GM12875 (cell line): ENCODE measurements at regions not wholly inside any gene's neighbourhood (a gene's known extent, or its start where the extent isn't known, plus 50 kb on each side); places are given as distances from the start of the nearest gene placed in this dataset.

Experiments
- H3K4me3 ChIP-seq: one replicate; pipeline ENCODE4 v1.5.1; 2011; ENCODE audit warnings: low read depth, low read length, control low read depth
- TF ChIP-seq, protein P1 (sequence below): IDR thresholded peaks from 2 replicates; pipeline ENCODE4 v1.5.1; 2011; ENCODE audit warnings: low read depth, mild to moderate bottlenecking, control low read depth, inconsistent platforms, low read length, moderate library complexity, borderline replicate concordance; ENCODE audit not compliant: insufficient read depth

DNA sequence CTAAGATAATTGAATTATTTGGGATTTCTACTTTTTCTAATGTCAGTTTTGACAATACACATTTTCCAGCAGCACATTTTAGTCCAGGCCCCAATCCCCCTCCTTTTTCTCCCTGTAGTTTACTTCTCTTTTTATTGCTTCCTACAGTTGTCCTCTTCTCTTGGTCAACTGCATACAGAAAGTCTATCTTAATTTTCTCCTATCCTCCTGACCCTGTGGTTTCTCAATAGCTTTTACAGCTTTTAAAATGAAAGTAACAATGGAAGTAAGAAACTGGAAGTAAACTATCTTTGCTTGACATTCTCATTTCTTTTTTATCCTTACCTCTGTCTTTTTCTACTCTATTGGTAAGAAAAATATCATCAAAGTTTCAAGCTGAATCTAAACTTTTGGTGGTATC lies 106.5 kb upstream of the OXGR1 start:
- TF ChIP-seq, protein P1, sequence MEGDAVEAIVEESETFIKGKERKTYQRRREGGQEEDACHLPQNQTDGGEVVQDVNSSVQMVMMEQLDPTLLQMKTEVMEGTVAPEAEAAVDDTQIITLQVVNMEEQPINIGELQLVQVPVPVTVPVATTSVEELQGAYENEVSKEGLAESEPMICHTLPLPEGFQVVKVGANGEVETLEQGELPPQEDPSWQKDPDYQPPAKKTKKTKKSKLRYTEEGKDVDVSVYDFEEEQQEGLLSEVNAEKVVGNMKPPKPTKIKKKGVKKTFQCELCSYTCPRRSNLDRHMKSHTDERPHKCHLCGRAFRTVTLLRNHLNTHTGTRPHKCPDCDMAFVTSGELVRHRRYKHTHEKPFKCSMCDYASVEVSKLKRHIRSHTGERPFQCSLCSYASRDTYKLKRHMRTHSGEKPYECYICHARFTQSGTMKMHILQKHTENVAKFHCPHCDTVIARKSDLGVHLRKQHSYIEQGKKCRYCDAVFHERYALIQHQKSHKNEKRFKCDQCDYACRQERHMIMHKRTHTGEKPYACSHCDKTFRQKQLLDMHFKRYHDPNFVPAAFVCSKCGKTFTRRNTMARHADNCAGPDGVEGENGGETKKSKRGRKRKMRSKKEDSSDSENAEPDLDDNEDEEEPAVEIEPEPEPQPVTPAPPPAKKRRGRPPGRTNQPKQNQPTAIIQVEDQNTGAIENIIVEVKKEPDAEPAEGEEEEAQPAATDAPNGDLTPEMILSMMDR = no peak
- no peak overlapping the region for H3K4me3 ChIP-seq

DNA sequence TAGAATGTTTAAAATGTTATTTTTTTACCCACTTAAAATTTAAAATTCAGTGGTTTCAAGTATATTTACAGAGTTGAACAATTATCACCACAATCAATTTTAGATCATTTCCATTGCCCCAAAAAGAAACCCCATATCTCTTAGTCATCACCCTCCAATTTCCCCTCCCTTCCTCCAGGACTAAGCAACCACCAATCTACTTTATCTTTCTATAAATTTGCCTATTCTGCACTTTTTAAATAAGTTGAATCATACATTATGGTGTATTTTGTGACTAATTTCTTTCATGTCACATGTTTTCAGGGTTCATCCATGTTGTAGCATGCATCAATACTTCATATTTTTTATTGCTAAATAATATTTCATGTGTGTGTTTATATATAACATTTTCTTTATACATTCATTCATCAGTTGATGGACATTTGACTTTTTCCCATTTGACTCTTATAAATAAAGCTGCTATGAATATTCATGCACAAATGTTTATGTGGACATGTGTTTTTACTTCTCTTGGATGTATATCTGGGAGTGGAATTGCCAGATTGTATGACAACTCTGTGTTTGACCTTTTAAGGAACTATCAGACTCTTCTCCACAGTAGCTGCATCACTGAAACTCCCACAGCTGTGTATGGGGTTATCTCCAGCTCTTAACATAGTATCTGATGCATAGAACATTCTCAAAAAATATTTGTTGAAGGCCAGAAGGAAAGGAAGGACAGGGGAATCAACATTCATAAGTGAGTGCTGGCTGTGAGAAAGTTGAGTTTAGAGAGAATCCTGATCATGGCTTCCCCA lies 107.8 kb upstream of the OXGR1 start:
- no peak overlapping the region for H3K4me3 ChIP-seq
- TF ChIP-seq, protein P1 = no peak

DNA sequence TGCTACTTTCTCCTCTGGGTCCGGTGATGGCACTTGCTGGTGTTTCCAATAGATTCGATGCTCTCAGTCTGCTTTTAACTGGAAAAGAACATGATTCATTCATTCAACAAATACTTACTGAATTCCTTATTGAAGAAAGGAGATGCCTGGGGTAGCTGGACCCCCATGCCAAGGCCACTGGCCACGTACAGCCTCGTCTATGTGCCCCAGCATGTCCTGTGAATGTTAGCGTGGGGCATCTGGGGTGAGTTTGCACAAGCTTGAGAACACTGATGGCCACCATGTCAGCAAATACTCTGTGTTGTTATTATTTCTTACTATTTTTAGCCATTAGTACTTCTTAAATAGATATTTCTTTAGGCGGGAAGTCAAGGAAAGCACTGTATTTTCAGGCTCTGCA lies 112.0 kb upstream of the OXGR1 start:
- TF ChIP-seq, protein P1 = no peak
- H3K4me3 ChIP-seq = no peak overlapping the region

DNA sequence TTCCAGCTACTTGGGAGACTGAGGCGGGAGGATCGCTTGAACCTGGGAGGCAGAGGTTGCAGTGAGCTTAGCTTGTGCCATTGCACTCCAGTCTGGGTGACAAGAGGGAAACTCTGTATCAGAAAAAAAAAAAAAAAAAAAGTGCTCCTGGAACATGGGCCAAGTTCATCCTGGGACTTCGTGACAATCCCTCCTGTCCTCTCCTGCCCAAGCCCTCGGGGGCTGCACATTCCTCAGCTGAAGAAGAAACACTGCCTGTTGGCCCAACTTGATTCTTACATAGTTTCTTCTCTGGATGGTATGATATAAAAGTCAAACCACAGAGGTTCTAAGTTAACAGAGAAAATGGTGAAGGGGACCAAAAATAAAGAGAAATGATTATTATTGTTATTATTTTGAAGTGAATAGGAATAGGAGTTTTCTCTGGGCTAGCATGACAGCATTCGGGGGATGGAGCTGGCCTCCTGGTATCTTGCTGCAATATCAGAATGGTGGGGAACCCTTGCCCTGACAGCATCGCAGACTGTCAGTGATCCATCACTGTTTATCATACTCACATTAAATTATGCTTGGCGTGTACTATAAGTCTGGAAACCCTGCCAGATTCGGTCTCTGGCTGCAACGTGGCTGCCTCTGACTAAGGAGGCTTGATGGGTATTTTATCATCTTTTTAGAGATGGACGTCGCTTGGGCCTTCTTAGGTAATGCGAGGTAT lies 113.7 kb upstream of the OXGR1 start:
- H3K4me3 ChIP-seq = no peak overlapping the region
- TF ChIP-seq, protein P1 = no peak

DNA sequence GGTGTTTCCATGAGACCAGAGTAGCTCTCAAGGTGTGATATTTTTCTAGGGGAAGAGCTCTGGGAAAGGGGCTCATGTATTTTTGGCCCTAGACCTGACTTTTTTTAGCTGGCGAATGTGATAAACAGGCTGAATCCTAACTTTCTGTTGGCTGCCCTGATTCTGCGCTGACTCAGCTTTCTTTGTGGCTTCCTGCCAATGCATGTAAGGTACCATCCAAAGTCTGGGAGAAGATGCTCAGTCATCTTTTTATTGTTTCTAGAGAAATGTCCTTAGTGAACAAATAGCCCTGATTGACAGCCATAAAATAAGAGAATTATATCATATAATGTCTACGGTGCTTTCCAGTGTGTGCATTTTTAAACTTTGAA lies 113.6 kb upstream of the MBNL2 start:
- no peak overlapping the region for H3K4me3 ChIP-seq
- TF ChIP-seq, protein P1 = no peak

DNA sequence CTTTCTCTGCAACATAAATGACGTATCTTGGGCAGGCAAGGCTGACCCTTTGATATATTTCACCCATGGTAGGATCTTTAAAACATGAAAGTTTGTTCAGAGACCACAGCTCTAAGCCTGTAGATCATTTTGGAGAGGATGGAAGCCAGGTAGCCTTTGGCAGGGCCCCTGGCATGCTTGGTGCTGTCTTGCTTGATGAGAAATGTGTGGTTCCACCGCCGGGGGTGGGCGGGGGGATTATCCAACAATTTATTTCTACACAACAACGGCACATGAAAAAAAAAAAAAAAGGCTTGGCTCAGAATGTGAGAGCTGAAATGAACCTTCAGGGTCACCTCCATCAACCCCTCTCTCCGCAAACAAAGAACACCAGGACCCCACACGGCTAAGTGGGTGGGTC lies 112.9 kb upstream of the MBNL2 start:
- TF ChIP-seq, protein P1 = no peak

More for the DNA sequence above, 112.9 kb upstream of the MBNL2 start:
- no peak overlapping the region for H3K4me3 ChIP-seq
